HCT116 (cell line): ENCODE measurements at regions not wholly inside any gene's neighbourhood (a gene's known extent, or its start where the extent isn't known, plus 50 kb on each side); places are given as distances from the start of the nearest gene placed in this dataset.

ENCODE experiments used
- ATAC-seq: fragments of 200-7000 bp; cut with Tn5 transposase; 2 replicates; pipeline ENCODE4 v1.9.1; 2020; ENCODE audit warnings: mild to moderate bottlenecking, moderate library complexity
- BruUV-seq: library from RNA; stranded (reverse); fragments of 400-500 nt; replicated peaks from 2 replicates; lab custom pipeline; 2021; lab: Mats Ljungman, UMichigan
- CTCF ChIA-PET: fragments of 300-600 bp; sonication (Branson Sonifier 250); formaldehyde crosslinking; loops from one replicate; lab custom pipeline; 2021; ENCODE audit warnings: antibody characterized with exemption; lab: Charles Lee
- POLR2A ChIA-PET: fragments of 300-600, 350-600 bp; sonication (Branson Sonifier 250); formaldehyde crosslinking; loops from one replicate; lab custom pipeline; 2021; ENCODE audit warnings: antibody characterized with exemption; lab: Charles Lee
- RAD21 ChIA-PET, 2 experiments: fragments of 300-600 bp; sonication (Branson Sonifier 250); formaldehyde crosslinking; loops; one replicate each; lab custom pipeline; 2023; ENCODE audit warnings: low total read pairs in 2 of 2; ENCODE audit not compliant: uncharacterized antibody in 2 of 2, unreplicated experiment in 2 of 2, low non-redundant PET in 1 of 2; lab: Charles Lee
- DNase-seq: peaks from one replicate; pipeline ENCODE4 v3.0.0-alpha.2; 2010; ENCODE audit warnings: low read depth, low spot score
- H2AFZ ChIP-seq: fragments of 200-600 bp; shearing (Covaris generic), sonication (generic); 2 replicates; pipeline ENCODE4 v1.6.1; 2017; ENCODE audit warnings: low read depth, mixed run types, mixed read lengths, antibody characterized with exemption, low read length; ENCODE audit not compliant: poor library complexity, severe bottlenecking
- H3K27ac ChIP-seq: 2 replicates; pipeline ENCODE4 v1.5.1; 2012; ENCODE audit warnings: low read depth, low read length
- H3K27me3 ChIP-seq: fragments of 200-600 bp; sonication (generic); 2 replicates; pipeline ENCODE4 v1.6.1; 2016; ENCODE audit warnings: mixed run types, low read length, mixed read lengths; ENCODE audit not compliant: insufficient read depth
- H3K36me3 ChIP-seq, 2 experiments: fragments of 200-500 bp in 1 of 2; fragments of 200-600 bp in 1 of 2; sonication (Bioruptor generic) in 1 of 2; sonication (generic) in 1 of 2; 2 replicates each; pipeline versions ENCODE4 v1.5.1 to v1.6.1; 2014 to 2016; ENCODE audit warnings: low read length in 2 of 2, inconsistent platforms in 1 of 2, mixed read lengths in 1 of 2, mixed run types in 1 of 2; ENCODE audit not compliant: insufficient read depth in 2 of 2, control insufficient read depth in 1 of 2
- H3K4me1 ChIP-seq, 2 experiments: fragments of 200-600 bp in 1 of 2; sonication (generic) in 1 of 2; 2 replicates each; pipeline versions ENCODE4 v1.5.1 to v1.6.1; 2012 to 2017; ENCODE audit warnings: low read length in 2 of 2, inconsistent platforms in 1 of 2, mild to moderate bottlenecking in 1 of 2, mixed read lengths in 1 of 2, mixed run types in 1 of 2, moderate library complexity in 1 of 2; ENCODE audit not compliant: insufficient read depth in 2 of 2, control insufficient read depth in 1 of 2
- H3K4me2 ChIP-seq: fragments of 200-600 bp; sonication (generic); 2 replicates; pipeline ENCODE4 v1.6.1; 2017; ENCODE audit warnings: mixed run types, low read length, mixed read lengths
- H3K4me3 ChIP-seq, 2 experiments: fragments of 200-600 bp in 1 of 2; sonication (generic) in 1 of 2; replicated peaks in 1 of 2; 2 replicates each; pipeline ENCODE4 v1.5.1; 2011 to 2016; ENCODE audit warnings: low read length in 2 of 2, control low read depth in 1 of 2, low read depth in 1 of 2, mild to moderate bottlenecking in 1 of 2, mixed read lengths in 1 of 2, mixed run types in 1 of 2
- H3K79me2 ChIP-seq: fragments of 200-600 bp; sonication (generic); 2 replicates; pipeline ENCODE4 v1.6.1; 2017; ENCODE audit warnings: mild to moderate bottlenecking, mixed run types, low read length, moderate library complexity, mixed read lengths; ENCODE audit not compliant: insufficient read depth
- H3K9ac ChIP-seq: fragments of 200-600 bp; sonication (generic); 2 replicates; pipeline ENCODE4 v1.6.1; 2016; ENCODE audit warnings: low read length, mixed read lengths
- H3K9me2 ChIP-seq: fragments of 200-600 bp; sonication (generic), shearing (Covaris generic); 2 replicates; pipeline ENCODE4 v1.6.1; 2017; ENCODE audit warnings: mixed run types, mild to moderate bottlenecking, moderate library complexity; ENCODE audit not compliant: insufficient read depth
- H3K9me3 ChIP-seq, 2 experiments: fragments of 200-500 bp in 1 of 2; fragments of 200-600 bp in 1 of 2; sonication (Bioruptor generic) in 1 of 2; sonication (generic) in 1 of 2; 2 replicates each; pipeline ENCODE4 v1.6.1; 2014 to 2017; ENCODE audit warnings: low read length in 2 of 2, mixed read lengths in 2 of 2, inconsistent platforms in 1 of 2, low read depth in 1 of 2, mild to moderate bottlenecking in 1 of 2, mixed run types in 1 of 2, moderate library complexity in 1 of 2; ENCODE audit not compliant: control insufficient read depth in 1 of 2, insufficient read depth in 1 of 2
- H4K20me1 ChIP-seq: fragments of 200-600 bp; sonication (generic), shearing (Covaris generic); 2 replicates; pipeline ENCODE4 v1.6.1; 2017; ENCODE audit warnings: mixed run types, mild to moderate bottlenecking, moderate library complexity; ENCODE audit not compliant: insufficient read depth
- CBX3 ChIP-seq: IDR thresholded peaks from 2 replicates; pipeline ENCODE4 v1.6.1; 2012; ENCODE audit warnings: low read depth
- EGR1 ChIP-seq: IDR thresholded peaks from 2 replicates; pipeline ENCODE4 v1.6.1; 2012; ENCODE audit warnings: low read depth
- EZH2phosphoT487 ChIP-seq: fragments of 200-600 bp; IDR thresholded peaks from 2 replicates; pipeline ENCODE4 v1.6.1; 2018; ENCODE audit warnings: antibody characterized with exemption, borderline replicate concordance
- POLR2AphosphoS5 ChIP-seq: IDR thresholded peaks from 2 replicates; pipeline ENCODE4 v1.6.1; 2011; ENCODE audit warnings: mild to moderate bottlenecking, low read depth, low read length, moderate library complexity
- REST ChIP-seq: IDR thresholded peaks from 2 replicates; pipeline ENCODE4 v1.6.1; 2012; ENCODE audit warnings: low read depth
- SIN3A ChIP-seq: IDR thresholded peaks from 2 replicates; pipeline ENCODE4 v1.6.1; 2012; ENCODE audit warnings: low read depth
- SRF ChIP-seq: IDR thresholded peaks from 2 replicates; pipeline ENCODE4 v1.6.1; 2012; ENCODE audit warnings: low read depth
- intact Hi-C: fragments of 100-400 bp; cut with micrococcal nuclease; formaldehyde crosslinking; loops from 2 replicates; pipeline ENCODE4 v1.10.0; 2022
- TF ChIP-seq, protein P1 (sequence below): IDR thresholded peaks from 2 replicates; pipeline ENCODE4 v1.6.1; 2012

GRCh38 chr18:56165601-56166355 lies 472.6 kb downstream of the TXNL1 start:
- Histone ChIP-seq H3K27ac (no peak overlapping the region), H3K4me1 (no peaks in the 10 kb centered on the region), H3K27me3 (no peaks in the 10 kb centered on the region), H4K20me1 (no peaks in the 10 kb centered on the region), H3K36me3 (no peaks in the 10 kb centered on the region), H2AFZ (no peak overlapping the region), H3K4me2 (no peak overlapping the region), H3K4me3 (no peak overlapping the region), H3K9me3 (peaks cover 9 to 10% of the 10 kb centered on the region in 2 experiments; a peak in 2 of 4 replicates), H3K79me2 (no peaks in the 10 kb centered on the region), H3K9ac (no peak overlapping the region), H3K9me2 (no peaks in the 10 kb centered on the region)
- TF ChIP-seq REST: no peak
- TF ChIP-seq SRF: no peak
- TF ChIP-seq CBX3: no peak
- TF ChIP-seq EGR1: no peak
- no peak for TF ChIP-seq POLR2AphosphoS5
- TF ChIP-seq, protein P1, sequence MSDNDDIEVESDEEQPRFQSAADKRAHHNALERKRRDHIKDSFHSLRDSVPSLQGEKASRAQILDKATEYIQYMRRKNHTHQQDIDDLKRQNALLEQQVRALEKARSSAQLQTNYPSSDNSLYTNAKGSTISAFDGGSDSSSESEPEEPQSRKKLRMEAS: no peak
- TF ChIP-seq SIN3A: no peak
- no peak for TF ChIP-seq EZH2phosphoT487
- ATAC-seq: no peak
- intact Hi-C loops: no loop called here
- CTCF ChIA-PET: no interaction called here
- POLR2A ChIA-PET: no interaction called here
- DNase-seq: no peak
- BruUV-seq: no TSS peak
- RAD21 ChIA-PET: no interaction called here
